ENCODE measurements at regions not wholly inside any gene's neighbourhood (a gene's known extent, or its start where the extent isn't known, plus 50 kb on each side); places are given as distances from the start of the nearest gene placed in this dataset.

DNA sequence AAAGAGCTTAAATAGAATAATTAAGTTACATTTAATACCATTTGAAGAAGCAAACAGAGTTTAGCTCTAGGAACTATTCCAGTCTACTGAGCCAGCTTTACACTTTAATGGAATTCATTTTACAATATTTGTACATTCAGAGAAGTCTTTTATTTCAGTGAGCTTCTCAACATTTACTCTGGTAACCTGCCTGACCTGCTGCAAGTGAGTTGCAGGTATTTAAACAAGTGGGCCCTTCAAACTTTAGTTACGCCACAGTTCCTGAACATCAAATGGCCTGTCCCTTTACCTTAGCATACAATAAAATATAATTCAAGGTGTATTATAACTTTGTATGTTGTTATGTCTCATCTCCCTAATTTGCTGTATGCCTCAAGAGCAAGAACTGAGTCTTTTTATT lies 121.6 kb upstream of the SEMA3C start (continued):
- TF ChIP-seq ATF6 (CRISPR knock-in tag; IDR thresholded peaks at IDR 0.05) = no peak

DNA sequence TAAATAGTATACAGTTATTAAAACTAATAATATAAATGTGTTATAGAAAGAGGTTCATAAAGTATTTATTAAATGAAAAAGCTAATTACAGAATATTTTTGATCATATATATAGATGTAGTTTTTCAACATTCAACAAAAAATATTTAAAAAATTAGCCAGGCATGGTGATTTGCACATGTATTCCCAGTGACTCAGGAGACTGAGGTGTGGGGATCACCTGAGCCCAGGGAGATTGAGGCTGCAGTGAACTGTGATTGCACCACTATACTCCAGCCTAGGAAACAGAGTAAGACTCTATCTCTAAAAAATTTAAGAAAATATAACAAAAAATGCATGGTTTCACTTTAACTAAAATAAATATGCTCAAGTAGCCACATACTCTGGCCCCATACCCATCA lies 118.0 kb upstream of the SEMA3C start:
- ChIA-PET POLR2A (no interaction called here), CTCF (no interaction called here)
- DNase-seq (ENCODE audit: low spot score) (no peak), ATAC-seq (no peak)
- Mint-ChIP-seq H3K4me1 (no peaks in the 10 kb centered on the region), H3K4me3 (no peak overlapping the region), H3K36me3 (peaks cover 4% of the 10 kb centered on the region), H3K9me3 (peaks cover 15% of the 10 kb centered on the region), H3K27ac (no peak overlapping the region), H3K27me3 (ENCODE audit: low read depth) (no peaks in the 10 kb centered on the region)
- TF ChIP-seq NFYB (CRISPR knock-in tag; conservative IDR thresholded peaks at IDR 0.05; ENCODE audit: low read depth) = no peak
- TF ChIP-seq ZNF232 (CRISPR knock-in tag; IDR thresholded peaks at IDR 0.05) = no peak
- no peak for TF ChIP-seq CREM (CRISPR knock-in tag; IDR thresholded peaks at IDR 0.05)
- TF ChIP-seq ZNF425 (CRISPR knock-in tag; conservative IDR thresholded peaks at IDR 0.05) = no peak
- TF ChIP-seq, protein P1, sequence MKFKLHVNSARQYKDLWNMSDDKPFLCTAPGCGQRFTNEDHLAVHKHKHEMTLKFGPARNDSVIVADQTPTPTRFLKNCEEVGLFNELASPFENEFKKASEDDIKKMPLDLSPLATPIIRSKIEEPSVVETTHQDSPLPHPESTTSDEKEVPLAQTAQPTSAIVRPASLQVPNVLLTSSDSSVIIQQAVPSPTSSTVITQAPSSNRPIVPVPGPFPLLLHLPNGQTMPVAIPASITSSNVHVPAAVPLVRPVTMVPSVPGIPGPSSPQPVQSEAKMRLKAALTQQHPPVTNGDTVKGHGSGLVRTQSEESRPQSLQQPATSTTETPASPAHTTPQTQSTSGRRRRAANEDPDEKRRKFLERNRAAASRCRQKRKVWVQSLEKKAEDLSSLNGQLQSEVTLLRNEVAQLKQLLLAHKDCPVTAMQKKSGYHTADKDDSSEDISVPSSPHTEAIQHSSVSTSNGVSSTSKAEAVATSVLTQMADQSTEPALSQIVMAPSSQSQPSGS (CRISPR knock-in tag; IDR thresholded peaks at IDR 0.05; ENCODE audit: borderline replicate concordance, low read depth) = no peak
- TF ChIP-seq MYBL2 (CRISPR knock-in tag; IDR thresholded peaks at IDR 0.05) = no peak
- TF ChIP-seq, protein P2, sequence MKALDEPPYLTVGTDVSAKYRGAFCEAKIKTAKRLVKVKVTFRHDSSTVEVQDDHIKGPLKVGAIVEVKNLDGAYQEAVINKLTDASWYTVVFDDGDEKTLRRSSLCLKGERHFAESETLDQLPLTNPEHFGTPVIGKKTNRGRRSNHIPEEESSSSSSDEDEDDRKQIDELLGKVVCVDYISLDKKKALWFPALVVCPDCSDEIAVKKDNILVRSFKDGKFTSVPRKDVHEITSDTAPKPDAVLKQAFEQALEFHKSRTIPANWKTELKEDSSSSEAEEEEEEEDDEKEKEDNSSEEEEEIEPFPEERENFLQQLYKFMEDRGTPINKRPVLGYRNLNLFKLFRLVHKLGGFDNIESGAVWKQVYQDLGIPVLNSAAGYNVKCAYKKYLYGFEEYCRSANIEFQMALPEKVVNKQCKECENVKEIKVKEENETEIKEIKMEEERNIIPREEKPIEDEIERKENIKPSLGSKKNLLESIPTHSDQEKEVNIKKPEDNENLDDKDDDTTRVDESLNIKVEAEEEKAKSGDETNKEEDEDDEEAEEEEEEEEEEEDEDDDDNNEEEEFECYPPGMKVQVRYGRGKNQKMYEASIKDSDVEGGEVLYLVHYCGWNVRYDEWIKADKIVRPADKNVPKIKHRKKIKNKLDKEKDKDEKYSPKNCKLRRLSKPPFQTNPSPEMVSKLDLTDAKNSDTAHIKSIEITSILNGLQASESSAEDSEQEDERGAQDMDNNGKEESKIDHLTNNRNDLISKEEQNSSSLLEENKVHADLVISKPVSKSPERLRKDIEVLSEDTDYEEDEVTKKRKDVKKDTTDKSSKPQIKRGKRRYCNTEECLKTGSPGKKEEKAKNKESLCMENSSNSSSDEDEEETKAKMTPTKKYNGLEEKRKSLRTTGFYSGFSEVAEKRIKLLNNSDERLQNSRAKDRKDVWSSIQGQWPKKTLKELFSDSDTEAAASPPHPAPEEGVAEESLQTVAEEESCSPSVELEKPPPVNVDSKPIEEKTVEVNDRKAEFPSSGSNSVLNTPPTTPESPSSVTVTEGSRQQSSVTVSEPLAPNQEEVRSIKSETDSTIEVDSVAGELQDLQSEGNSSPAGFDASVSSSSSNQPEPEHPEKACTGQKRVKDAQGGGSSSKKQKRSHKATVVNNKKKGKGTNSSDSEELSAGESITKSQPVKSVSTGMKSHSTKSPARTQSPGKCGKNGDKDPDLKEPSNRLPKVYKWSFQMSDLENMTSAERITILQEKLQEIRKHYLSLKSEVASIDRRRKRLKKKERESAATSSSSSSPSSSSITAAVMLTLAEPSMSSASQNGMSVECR (CRISPR knock-in tag; IDR thresholded peaks at IDR 0.05; ENCODE audit: borderline replicate concordance) = no peak
- TF ChIP-seq, protein P3, sequence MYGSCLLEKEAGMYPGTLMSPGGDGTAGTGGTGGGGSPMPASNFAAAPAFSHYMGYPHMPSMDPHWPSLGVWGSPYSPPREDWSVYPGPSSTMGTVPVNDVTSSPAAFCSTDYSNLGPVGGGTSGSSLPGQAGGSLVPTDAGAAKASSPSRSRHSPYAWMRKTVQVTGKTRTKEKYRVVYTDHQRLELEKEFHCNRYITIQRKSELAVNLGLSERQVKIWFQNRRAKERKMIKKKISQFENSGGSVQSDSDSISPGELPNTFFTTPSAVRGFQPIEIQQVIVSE (CRISPR knock-in tag; IDR thresholded peaks at IDR 0.05; ENCODE audit: borderline replicate concordance) = no peak
- TF ChIP-seq AFF4 (CRISPR knock-in tag; IDR thresholded peaks at IDR 0.05; ENCODE audit: borderline replicate concordance) = no peak
- TF ChIP-seq STAT6 (CRISPR knock-in tag; conservative IDR thresholded peaks at IDR 0.05; ENCODE audit: low read depth) = no peak
- no peak for TF ChIP-seq MXD4 (CRISPR knock-in tag; IDR thresholded peaks at IDR 0.05; ENCODE audit: borderline replicate concordance)
- TF ChIP-seq, protein P4, sequence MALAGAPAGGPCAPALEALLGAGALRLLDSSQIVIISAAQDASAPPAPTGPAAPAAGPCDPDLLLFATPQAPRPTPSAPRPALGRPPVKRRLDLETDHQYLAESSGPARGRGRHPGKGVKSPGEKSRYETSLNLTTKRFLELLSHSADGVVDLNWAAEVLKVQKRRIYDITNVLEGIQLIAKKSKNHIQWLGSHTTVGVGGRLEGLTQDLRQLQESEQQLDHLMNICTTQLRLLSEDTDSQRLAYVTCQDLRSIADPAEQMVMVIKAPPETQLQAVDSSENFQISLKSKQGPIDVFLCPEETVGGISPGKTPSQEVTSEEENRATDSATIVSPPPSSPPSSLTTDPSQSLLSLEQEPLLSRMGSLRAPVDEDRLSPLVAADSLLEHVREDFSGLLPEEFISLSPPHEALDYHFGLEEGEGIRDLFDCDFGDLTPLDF (CRISPR knock-in tag; IDR thresholded peaks at IDR 0.05) = no peak
- TF ChIP-seq ELF4 (CRISPR knock-in tag; IDR thresholded peaks at IDR 0.05; ENCODE audit: low read depth) = no peak
- TF ChIP-seq, protein P5, sequence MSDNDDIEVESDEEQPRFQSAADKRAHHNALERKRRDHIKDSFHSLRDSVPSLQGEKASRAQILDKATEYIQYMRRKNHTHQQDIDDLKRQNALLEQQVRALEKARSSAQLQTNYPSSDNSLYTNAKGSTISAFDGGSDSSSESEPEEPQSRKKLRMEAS (CRISPR knock-in tag; IDR thresholded peaks at IDR 0.05) = no peak
